ENCODE measurements at regions not wholly inside any gene's neighbourhood (a gene's known extent, or its start where the extent isn't known, plus 50 kb on each side); places are given as distances from the start of the nearest gene placed in this dataset.

DNA sequence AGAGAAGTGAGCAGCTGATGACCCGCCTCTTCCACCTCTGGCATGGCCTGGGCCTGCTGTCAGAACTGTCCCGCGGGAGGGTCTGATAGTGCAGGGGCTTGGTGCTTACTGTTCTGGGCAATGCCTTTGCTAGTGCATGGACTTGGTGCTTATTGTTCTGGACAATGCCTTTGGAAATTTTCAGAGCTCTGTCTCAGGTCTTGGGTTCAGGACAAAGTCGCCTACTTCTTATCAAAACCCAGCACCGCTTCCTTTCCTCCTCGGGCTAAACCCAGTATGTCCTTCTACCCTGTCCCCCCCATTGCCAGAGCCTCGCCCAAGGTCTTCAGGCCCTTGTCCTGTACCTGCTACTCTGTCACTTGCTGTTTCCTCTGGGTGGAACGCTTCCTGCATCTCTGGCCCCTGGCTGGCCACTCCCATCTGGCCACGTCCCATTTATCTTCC lies 149.6 kb downstream of the ACKR3 start:
- H3K9me2 ChIP-seq (ENCODE audit: insufficient read depth): no peaks in the 10 kb centered on the region
- H4K20me1 ChIP-seq (ENCODE audit: insufficient read depth): no peaks in the 10 kb centered on the region
- H3F3A ChIP-seq (ENCODE audit: insufficient read depth, low read depth): no peaks in the 10 kb centered on the region
- no peak overlapping the region for H2AFZ ChIP-seq
- no peak overlapping the region for H3K4me3 ChIP-seq
- no peak overlapping the region for H3K27ac ChIP-seq
- POLR2A ChIA-PET (ENCODE audit: unreplicated experiment): interaction anchor here (0.7 kb wide), 1 partner anchor 51 kb away, joined by 3 read pairs; no protein-coding TSS in a partner anchor
- H3K79me2 ChIP-seq (ENCODE audit: low read depth): no peaks in the 10 kb centered on the region
- TF ChIP-seq EZH2 (IDR thresholded peaks at IDR 0.05; ENCODE audit: low read depth) (no peak), CTCF (conservative IDR thresholded peaks at IDR 0.05) (no peak)
- intact Hi-C loops (cut with micrococcal nuclease; ENCODE audit: unreplicated experiment): loop anchor here (2.0 kb wide), 1 partner anchor 30 kb away; no protein-coding TSS in a partner anchor
- CTCF ChIA-PET: no interaction called here
- H3K36me3 ChIP-seq (ENCODE audit: low read depth): no peaks in the 10 kb centered on the region
- H3K27me3 ChIP-seq (ENCODE audit: insufficient read depth, low read depth): peaks cover 12% of the 10 kb centered on the region; the same call in 1 of the 2 replicates
- peaks cover 18% of the 10 kb centered on the region for H3K4me1 ChIP-seq (replicated peaks; ENCODE audit: insufficient read depth)
- H3K9me3 ChIP-seq (ENCODE audit: insufficient read depth, low read depth): no peaks in the 10 kb centered on the region
- no peak for DNase-seq
- no peak overlapping the region for H3K4me2 ChIP-seq
- BruUV-seq (replicated peaks): no TSS peak

GRCh38 chr2:236720974-236721540 lies 151.4 kb downstream of the ACKR3 start:
- ChIA-PET CTCF (no interaction called here), POLR2A (ENCODE audit: unreplicated experiment) (no interaction called here)
- H3K79me2 ChIP-seq (ENCODE audit: low read depth): no peaks in the 10 kb centered on the region
- no peak overlapping the region for H2AFZ ChIP-seq
- no peaks in the 10 kb centered on the region for H3K36me3 ChIP-seq (ENCODE audit: low read depth)
- H3K4me1 ChIP-seq (replicated peaks; ENCODE audit: insufficient read depth): peaks cover 14% of the 10 kb centered on the region
- no peaks in the 10 kb centered on the region for H3F3A ChIP-seq (ENCODE audit: insufficient read depth, low read depth)
- no peak overlapping the region for H3K4me3 ChIP-seq
- H3K9me3 ChIP-seq (ENCODE audit: insufficient read depth, low read depth): no peaks in the 10 kb centered on the region
- H4K20me1 ChIP-seq (ENCODE audit: insufficient read depth): no peaks in the 10 kb centered on the region
- 0 out of 2 replicates have a peak, but pooled peaks cover 5% of the 10 kb centered on the region for H3K27me3 ChIP-seq (ENCODE audit: insufficient read depth, low read depth)
- TF ChIP-seq CTCF (conservative IDR thresholded peaks at IDR 0.05) (no peak), EZH2 (IDR thresholded peaks at IDR 0.05; ENCODE audit: low read depth) (no peak)
- DNase-seq: no peak
- H3K4me2 ChIP-seq: no peak overlapping the region
- BruUV-seq (replicated peaks): no TSS peak
- intact Hi-C loops (cut with micrococcal nuclease; ENCODE audit: unreplicated experiment): no loop called here
- no peaks in the 10 kb centered on the region for H3K9me2 ChIP-seq (ENCODE audit: insufficient read depth)
- H3K27ac ChIP-seq: no peak overlapping the region

DNA sequence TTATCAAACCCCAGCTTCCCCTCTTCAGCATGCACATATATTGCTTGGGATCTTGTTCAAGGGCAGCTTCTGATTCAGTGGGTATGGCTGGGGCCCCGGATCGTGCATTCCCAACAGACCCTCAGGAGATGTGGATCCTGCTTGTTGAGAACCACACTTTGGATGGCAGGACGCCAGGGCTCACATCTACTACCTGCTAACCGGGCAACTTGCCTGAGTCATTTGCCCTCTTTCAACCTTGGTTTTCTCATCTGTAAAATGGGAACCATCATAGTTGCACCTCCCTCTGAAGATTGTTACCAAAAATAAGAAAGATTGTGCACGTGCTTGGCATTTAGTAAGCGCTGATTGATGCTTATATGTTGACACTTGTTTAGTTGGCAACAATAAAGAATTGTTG lies 154.6 kb downstream of the ACKR3 start:
- Histone ChIP-seq H3K9me3 (ENCODE audit: insufficient read depth, low read depth) (no peaks in the 10 kb centered on the region), H3K27me3 (ENCODE audit: insufficient read depth, low read depth) (no peaks in the 10 kb centered on the region; the same call in 1 of the 2 replicates), H2AFZ (no peak overlapping the region), H3F3A (ENCODE audit: insufficient read depth, low read depth) (no peaks in the 10 kb centered on the region), H3K79me2 (ENCODE audit: low read depth) (no peaks in the 10 kb centered on the region), H4K20me1 (ENCODE audit: insufficient read depth) (no peaks in the 10 kb centered on the region), H3K4me3 (no peak overlapping the region), H3K4me1 (replicated peaks; ENCODE audit: insufficient read depth) (no peaks in the 10 kb centered on the region), H3K4me2 (no peak overlapping the region), H3K9me2 (ENCODE audit: insufficient read depth) (no peaks in the 10 kb centered on the region), H3K36me3 (ENCODE audit: low read depth) (no peaks in the 10 kb centered on the region), H3K27ac (no peak overlapping the region)
- POLR2A ChIA-PET (ENCODE audit: unreplicated experiment): no interaction called here
- CTCF ChIA-PET: no interaction called here
- no TSS peak for BruUV-seq (replicated peaks)
- intact Hi-C loops (cut with micrococcal nuclease; ENCODE audit: unreplicated experiment): no loop called here
- no peak for DNase-seq
- TF ChIP-seq CTCF (conservative IDR thresholded peaks at IDR 0.05) (no peak), EZH2 (IDR thresholded peaks at IDR 0.05; ENCODE audit: low read depth) (no peak)
